HL-60 (cell line): ENCODE measurements at regions not wholly inside any gene's neighbourhood (a gene's known extent, or its start where the extent isn't known, plus 50 kb on each side); places are given as distances from the start of the nearest gene placed in this dataset.

ENCODE experiments used
- POLR2AphosphoS5 ChIP-seq: IDR thresholded peaks from 2 replicates; pipeline ENCODE4 v1.6.1; 2012; ENCODE audit warnings: low read depth
- TF ChIP-seq, protein P1 (sequence below): IDR thresholded peaks from one replicate; pipeline ENCODE4 v1.5.1; 2011; ENCODE audit warnings: low read length, control low read depth, inconsistent platforms; ENCODE audit not compliant: insufficient read depth

DNA sequence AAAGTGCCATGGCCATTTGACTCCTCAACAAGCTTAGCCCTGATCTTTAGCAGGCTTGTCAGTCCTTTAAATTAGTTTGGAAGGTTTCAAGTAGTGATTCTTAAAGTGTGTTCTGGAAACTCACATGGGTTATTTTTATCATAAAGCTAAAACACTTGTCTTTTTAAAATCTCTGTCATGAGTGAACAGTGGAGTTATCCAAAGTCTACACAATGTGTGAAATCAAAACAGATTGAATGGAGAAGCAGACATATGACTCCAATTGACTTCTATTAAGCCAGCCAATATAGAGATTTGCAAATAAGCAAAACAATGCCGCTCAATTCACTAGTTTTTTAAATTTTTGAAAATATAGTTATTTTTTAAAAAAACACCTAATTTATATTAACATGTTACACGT lies 53.3 kb upstream of the SORCS3 start:
- TF ChIP-seq, protein P1, sequence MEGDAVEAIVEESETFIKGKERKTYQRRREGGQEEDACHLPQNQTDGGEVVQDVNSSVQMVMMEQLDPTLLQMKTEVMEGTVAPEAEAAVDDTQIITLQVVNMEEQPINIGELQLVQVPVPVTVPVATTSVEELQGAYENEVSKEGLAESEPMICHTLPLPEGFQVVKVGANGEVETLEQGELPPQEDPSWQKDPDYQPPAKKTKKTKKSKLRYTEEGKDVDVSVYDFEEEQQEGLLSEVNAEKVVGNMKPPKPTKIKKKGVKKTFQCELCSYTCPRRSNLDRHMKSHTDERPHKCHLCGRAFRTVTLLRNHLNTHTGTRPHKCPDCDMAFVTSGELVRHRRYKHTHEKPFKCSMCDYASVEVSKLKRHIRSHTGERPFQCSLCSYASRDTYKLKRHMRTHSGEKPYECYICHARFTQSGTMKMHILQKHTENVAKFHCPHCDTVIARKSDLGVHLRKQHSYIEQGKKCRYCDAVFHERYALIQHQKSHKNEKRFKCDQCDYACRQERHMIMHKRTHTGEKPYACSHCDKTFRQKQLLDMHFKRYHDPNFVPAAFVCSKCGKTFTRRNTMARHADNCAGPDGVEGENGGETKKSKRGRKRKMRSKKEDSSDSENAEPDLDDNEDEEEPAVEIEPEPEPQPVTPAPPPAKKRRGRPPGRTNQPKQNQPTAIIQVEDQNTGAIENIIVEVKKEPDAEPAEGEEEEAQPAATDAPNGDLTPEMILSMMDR: no peak
- TF ChIP-seq POLR2AphosphoS5: no peak
